Heart left ventricle (tissue), 13 donors: ENCODE measurements at regions not wholly inside any gene's neighbourhood (a gene's known extent, or its start where the extent isn't known, plus 50 kb on each side); places are given as distances from the start of the nearest gene placed in this dataset.
"Not testable (repeated sequence)": the region's sequence is repeated elsewhere in the genome, so short reads cannot be mapped to it uniquely, and the experiment has no call there.

Experiments used
- CTCF ChIP-seq, 12 donors: fragments of 200-600 bp; sonication (generic) in 4 of 12; IDR thresholded peaks; one replicate each; pipeline versions ENCODE4 v1.5.0 to v1.8.0; 2018 to 2022; ENCODE audit warnings: antibody characterized with exemption in 12 of 12, mild to moderate bottlenecking in 5 of 12
- POLR2A ChIP-seq, 2 donors: fragments of 450-650 bp; IDR thresholded peaks; one replicate each; pipeline ENCODE4 v1.6.1; 2017; ENCODE audit warnings: antibody characterized with exemption in 2 of 2, mild to moderate bottlenecking in 2 of 2, moderate library complexity in 2 of 2
- donor health status: ischemic (EF 13 %, LVEDD 7.1; RV severe dilation, severe dysfunction).
- donor health status: DM: no; HTN: yes; CAD: no.
- donor health status: DM: no; HTN: no; CAD: no.
- donor health status: ischemic (EF 25% LVEDD 6.9; RV normal size, moderate dysfunction).
- donor health status: ischemic (EF 25% LVEDD 5.7; RV mildly dilated, moderate dysfunction).
- donor health status: ischemic (EF 35%, LVEDD 5.7; RV mildly dilated, moderate dysfunction).
- donor health status: nonischemic (EF 11% LVEDD 7.7; RV severe dilation, severe dysfunction).
- donor health status: DM: yes; HTN: yes; CAD: no.
- donor health status: PGD.
- donor health status: ischemic (EF 29% LVEDD 5.4; RV normal size, mild dysfunction).
- donor health status: nonischemic (EF 23%, LVEDD 6.1; RV moderate dilation, normal function).

DNA sequence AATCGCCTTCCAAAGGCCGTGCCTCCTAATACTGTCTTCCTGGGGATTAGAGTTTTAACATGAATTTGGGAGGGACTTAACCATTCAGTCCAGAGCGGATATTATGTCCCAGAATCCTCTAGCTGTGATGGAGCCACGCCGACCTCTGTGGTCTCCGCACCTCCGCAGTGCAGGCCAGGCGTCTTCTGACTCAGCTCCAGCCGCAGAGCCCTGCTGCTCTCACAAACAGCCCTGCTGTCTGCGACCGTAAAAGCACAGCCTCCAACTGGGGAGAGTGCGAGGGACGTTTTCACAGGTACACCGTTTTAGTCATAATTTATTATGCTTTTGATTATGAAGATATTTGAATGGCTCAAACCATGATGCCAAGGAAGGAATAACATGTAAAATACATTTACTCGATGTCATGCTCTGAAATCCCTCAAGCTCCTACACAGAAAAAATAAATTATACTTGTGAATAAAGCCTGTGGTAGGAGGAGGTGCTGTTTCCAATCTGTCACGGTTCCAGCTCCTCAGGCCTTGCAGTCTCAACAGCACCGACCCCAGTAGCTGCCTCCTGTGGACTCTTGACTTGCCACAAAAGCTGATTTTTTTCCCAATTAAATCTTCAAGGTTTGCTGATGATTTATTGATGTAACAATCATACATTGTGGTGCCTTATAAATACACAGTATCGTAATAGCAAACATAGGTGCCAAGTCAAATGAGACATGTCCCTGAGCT lies 353.6 kb upstream of the FRG1 start:
- not testable (repeated sequence) for TF ChIP-seq POLR2A, CTCF (IDR thresholded peaks at IDR 0.05)
